Vagina (tissue), 2 donors: ENCODE measurements at regions not wholly inside any gene's neighbourhood (a gene's known extent, or its start where the extent isn't known, plus 50 kb on each side); places are given as distances from the start of the nearest gene placed in this dataset.

ENCODE experiments used
- CTCF ChIP-seq, 3 experiments: fragments of 450-650 bp in 2 of 3; fragments of 200-600 bp in 1 of 3; sonication (generic) in 1 of 3; IDR thresholded peaks; one replicate each; pipeline ENCODE4 v1.5.1; 2017 to 2019; ENCODE audit warnings: antibody characterized with exemption in 3 of 3, mild to moderate bottlenecking in 2 of 3, moderate library complexity in 2 of 3
- POLR2A ChIP-seq, 2 donors: fragments of 450-650 bp; IDR thresholded peaks; one replicate each; pipeline ENCODE4 v1.6.1; 2017; ENCODE audit warnings: antibody characterized with exemption in 2 of 2, mild to moderate bottlenecking in 2 of 2, moderate library complexity in 2 of 2

- TF ChIP-seq CTCF (IDR thresholded peaks at IDR 0.05) (no peak), POLR2A (IDR thresholded peaks at IDR 0.05) (no peak)
These were observed 553.4 kb downstream of the PLPP3 start for GRCh38 chr1:56025942-56026341.
